ENCODE measurements at regions not wholly inside any gene's neighbourhood (a gene's known extent, or its start where the extent isn't known, plus 50 kb on each side); places are given as distances from the start of the nearest gene placed in this dataset.

GRCh38 chr12:67496581-67496980, 152.0 kb upstream of the DYRK2 start:
- intact Hi-C loops (cut with DNase I): no loop called here
- no peaks in the 10 kb centered on the region for H3K4me1 ChIP-seq (replicated peaks)
- H3K27me3 ChIP-seq (replicated peaks; ENCODE audit: insufficient read depth): no peaks in the 10 kb centered on the region
- no peak for DNase-seq (ENCODE audit: low spot score)
- no peaks in the 10 kb centered on the region for H3K36me3 ChIP-seq
- WGBS: 15% methylated on average over 2 of the region's 2 CpGs
- H3K9me3 ChIP-seq: no peaks in the 10 kb centered on the region
- no peak overlapping the region for H3K27ac ChIP-seq
- no peak for TF ChIP-seq POLR2AphosphoS5 (IDR thresholded peaks at IDR 0.05)
- no peak overlapping the region for H3K4me3 ChIP-seq

GRCh38 chr12:67498991-67499390, 149.6 kb upstream of the DYRK2 start:
- no peak overlapping the region for H3K4me3 ChIP-seq
- no peak for TF ChIP-seq POLR2A (IDR thresholded peaks at IDR 0.05)
- no peak for TF ChIP-seq POLR2AphosphoS5 (IDR thresholded peaks at IDR 0.05)
- TF ChIP-seq CTCF (IDR thresholded peaks at IDR 0.05): no peak
- H3K9me3 ChIP-seq: no peaks in the 10 kb centered on the region
- H3K4me1 ChIP-seq (replicated peaks): no peaks in the 10 kb centered on the region
- no peak overlapping the region for H3K27ac ChIP-seq
- H3K36me3 ChIP-seq: no peaks in the 10 kb centered on the region
- no peak for DNase-seq (ENCODE audit: low spot score)
- intact Hi-C loops (cut with DNase I): no loop called here
- H3K27me3 ChIP-seq (replicated peaks; ENCODE audit: insufficient read depth): no peaks in the 10 kb centered on the region
- 32% methylated on average over 1 of the region's 1 CpG for WGBS

- TF ChIP-seq POLR2A (IDR thresholded peaks at IDR 0.05) (no peak), POLR2AphosphoS5 (IDR thresholded peaks at IDR 0.05) (no peak), CTCF (IDR thresholded peaks at IDR 0.05) (no peak)
- Histone ChIP-seq H3K27me3 (replicated peaks; ENCODE audit: insufficient read depth) (no peaks in the 10 kb centered on the region), H3K4me3 (no peak overlapping the region), H3K36me3 (no peaks in the 10 kb centered on the region), H3K4me1 (replicated peaks) (no peaks in the 10 kb centered on the region), H3K27ac (no peak overlapping the region), H3K9me3 (no peaks in the 10 kb centered on the region)
- intact Hi-C loops (cut with DNase I): no loop called here
- 17% methylated on average over 2 of the region's 2 CpGs for WGBS
- no peak for DNase-seq (ENCODE audit: low spot score)
These were observed 147.2 kb upstream of the DYRK2 start for GRCh38 chr12:67501362-67501761.

GRCh38 chr12:67504026-67504425, 144.5 kb upstream of the DYRK2 start:
- H3K4me3 ChIP-seq: no peak overlapping the region
- DNase-seq (ENCODE audit: low spot score): no peak
- WGBS: 83% methylated on average over 1 of the region's 1 CpG
- H3K27me3 ChIP-seq (replicated peaks; ENCODE audit: insufficient read depth): no peaks in the 10 kb centered on the region
- TF ChIP-seq POLR2A (IDR thresholded peaks at IDR 0.05) (no peak), CTCF (IDR thresholded peaks at IDR 0.05) (no peak), POLR2AphosphoS5 (IDR thresholded peaks at IDR 0.05) (no peak)
- H3K36me3 ChIP-seq: no peaks in the 10 kb centered on the region
- H3K27ac ChIP-seq: no peak overlapping the region
- H3K4me1 ChIP-seq (replicated peaks): no peaks in the 10 kb centered on the region
- no peaks in the 10 kb centered on the region for H3K9me3 ChIP-seq
- intact Hi-C loops (cut with DNase I): no loop called here

GRCh38 chr12:67506739-67507138, 141.8 kb upstream of the DYRK2 start:
- intact Hi-C loops (cut with DNase I): no loop called here
- H3K27ac ChIP-seq: no peak overlapping the region
- H3K4me3 ChIP-seq: no peak overlapping the region
- H3K27me3 ChIP-seq (replicated peaks; ENCODE audit: insufficient read depth): no peaks in the 10 kb centered on the region
- no peaks in the 10 kb centered on the region for H3K36me3 ChIP-seq
- H3K9me3 ChIP-seq: no peaks in the 10 kb centered on the region
- no peak for DNase-seq (ENCODE audit: low spot score)
- WGBS: 77% methylated on average over 3 of the region's 3 CpGs
- H3K4me1 ChIP-seq (replicated peaks): no peaks in the 10 kb centered on the region
- no peak for TF ChIP-seq CTCF (IDR thresholded peaks at IDR 0.05)
- no peak for TF ChIP-seq POLR2AphosphoS5 (IDR thresholded peaks at IDR 0.05)
- no peak for TF ChIP-seq POLR2A (IDR thresholded peaks at IDR 0.05)
